NCI-H146 treated with DMSO at 0.1 percent for 48 hours (cell line): ENCODE measurements at regions not wholly inside any gene's neighbourhood (a gene's known extent, or its start where the extent isn't known, plus 50 kb on each side); places are given as distances from the start of the nearest gene placed in this dataset.
"Not testable (repeated sequence)": the region's sequence is repeated elsewhere in the genome, so short reads cannot be mapped to it uniquely, and the experiment has no call there.

ENCODE experiments used
- DNase-seq: peaks from one replicate; lab custom pipeline; 2025; ENCODE audit not compliant: unreplicated experiment; lab: John Stamatoyannopoulos, UW

- no peak for DNase-seq
These were observed 341.7 kb downstream of the LRRC3B start for GRCh38 chr3:26964313-26964712.

- no peak for DNase-seq
These were observed 342.3 kb downstream of the LRRC3B start for GRCh38 chr3:26964836-26965235.

GRCh38 chr3:26967501-26967900 lies 344.9 kb downstream of the LRRC3B start:
- no peak for DNase-seq

- DNase-seq = no peak
These were observed 362.1 kb downstream of the LRRC3B start for GRCh38 chr3:26984416-26985390.

- peak; percentile 18 for DNase-seq
These were observed 366.5 kb downstream of the LRRC3B start for GRCh38 chr3:26989037-26989436.

- peak; percentile 10 for DNase-seq
These were observed 372.0 kb downstream of the NEK10 start for GRCh38 chr3:26997226-26997625.

- DNase-seq = no peak
These were observed 358.3 kb downstream of the NEK10 start for GRCh38 chr3:27010834-27011233.

GRCh38 chr3:27022096-27022761 lies 347.0 kb downstream of the NEK10 start:
- no peak for DNase-seq

GRCh38 chr3:27024493-27024892 lies 344.7 kb downstream of the NEK10 start:
- DNase-seq = no peak

GRCh38 chr3:27025718-27026117 lies 343.5 kb downstream of the NEK10 start:
- peak; percentile 58 for DNase-seq

- no peak for DNase-seq
These were observed 337.7 kb downstream of the NEK10 start for GRCh38 chr3:27031476-27031875.

GRCh38 chr3:27034255-27034654 lies 334.9 kb downstream of the NEK10 start:
- DNase-seq = no peak

- no peak for DNase-seq
These were observed 328.5 kb downstream of the NEK10 start for GRCh38 chr3:27040674-27041073.

GRCh38 chr3:27042541-27042940 lies 326.6 kb downstream of the NEK10 start:
- DNase-seq = not testable (repeated sequence)

- DNase-seq = no peak
These were observed 325.7 kb downstream of the NEK10 start for GRCh38 chr3:27043328-27043955.

- DNase-seq = no peak
These were observed 324.2 kb downstream of the NEK10 start for GRCh38 chr3:27044931-27045481.

- no peak for DNase-seq
These were observed 322.8 kb downstream of the NEK10 start for GRCh38 chr3:27046351-27046750.

- DNase-seq = no peak
These were observed 319.4 kb downstream of the NEK10 start for GRCh38 chr3:27049792-27050191.

- not testable (repeated sequence) for DNase-seq
These were observed 317.7 kb downstream of the NEK10 start for GRCh38 chr3:27051527-27051926.

- DNase-seq = no peak
These were observed 312.9 kb downstream of the NEK10 start for GRCh38 chr3:27056326-27056725.

GRCh38 chr3:27059489-27059888 lies 309.7 kb downstream of the NEK10 start:
- no peak for DNase-seq
